ENCODE measurements at regions not wholly inside any gene's neighbourhood (a gene's known extent, or its start where the extent isn't known, plus 50 kb on each side); places are given as distances from the start of the nearest gene placed in this dataset.

DNA sequence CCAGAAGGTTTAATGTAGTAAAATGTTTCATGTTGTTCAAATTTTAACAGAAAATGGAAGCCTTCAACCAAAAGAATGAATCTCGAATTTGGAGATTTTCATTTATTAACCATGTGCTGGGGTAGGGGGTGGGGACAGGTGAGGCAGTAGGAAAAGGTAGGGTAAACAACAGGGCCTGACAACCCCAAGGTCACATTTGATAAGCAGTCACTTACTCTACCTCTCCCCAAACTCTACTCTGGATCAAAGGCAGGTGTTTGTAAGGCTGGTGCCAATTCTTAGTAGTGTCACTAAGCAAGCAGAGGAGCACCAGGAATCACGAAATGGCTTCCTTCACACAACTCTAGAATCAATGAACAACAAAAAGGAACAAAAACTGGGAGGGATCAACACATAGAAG, 138.0 kb downstream of the ZFAND4 start:
- H3K4me3 Mint-ChIP-seq, result no peak overlapping the region
- no peak overlapping the region for H3K27ac Mint-ChIP-seq
- no peak for DNase-seq (ENCODE audit: extremely low spot score, unreplicated experiment)
- H3K4me1 Mint-ChIP-seq (ENCODE audit: unreplicated experiment), result no peaks in the 10 kb centered on the region
- TF ChIP-seq, protein P1, sequence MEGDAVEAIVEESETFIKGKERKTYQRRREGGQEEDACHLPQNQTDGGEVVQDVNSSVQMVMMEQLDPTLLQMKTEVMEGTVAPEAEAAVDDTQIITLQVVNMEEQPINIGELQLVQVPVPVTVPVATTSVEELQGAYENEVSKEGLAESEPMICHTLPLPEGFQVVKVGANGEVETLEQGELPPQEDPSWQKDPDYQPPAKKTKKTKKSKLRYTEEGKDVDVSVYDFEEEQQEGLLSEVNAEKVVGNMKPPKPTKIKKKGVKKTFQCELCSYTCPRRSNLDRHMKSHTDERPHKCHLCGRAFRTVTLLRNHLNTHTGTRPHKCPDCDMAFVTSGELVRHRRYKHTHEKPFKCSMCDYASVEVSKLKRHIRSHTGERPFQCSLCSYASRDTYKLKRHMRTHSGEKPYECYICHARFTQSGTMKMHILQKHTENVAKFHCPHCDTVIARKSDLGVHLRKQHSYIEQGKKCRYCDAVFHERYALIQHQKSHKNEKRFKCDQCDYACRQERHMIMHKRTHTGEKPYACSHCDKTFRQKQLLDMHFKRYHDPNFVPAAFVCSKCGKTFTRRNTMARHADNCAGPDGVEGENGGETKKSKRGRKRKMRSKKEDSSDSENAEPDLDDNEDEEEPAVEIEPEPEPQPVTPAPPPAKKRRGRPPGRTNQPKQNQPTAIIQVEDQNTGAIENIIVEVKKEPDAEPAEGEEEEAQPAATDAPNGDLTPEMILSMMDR (conservative IDR thresholded peaks at IDR 0.05), result no peak
- H3K9me3 Mint-ChIP-seq, result no peaks in the 10 kb centered on the region
- peaks cover 7% of the 10 kb centered on the region for H3K36me3 Mint-ChIP-seq
- no peaks in the 10 kb centered on the region for H3K27me3 Mint-ChIP-seq

- Mint-ChIP-seq H3K27me3 (no peaks in the 10 kb centered on the region), H3K4me3 (no peak overlapping the region), H3K27ac (no peak overlapping the region), H3K4me1 (ENCODE audit: unreplicated experiment) (no peaks in the 10 kb centered on the region), H3K9me3 (no peaks in the 10 kb centered on the region), H3K36me3 (peaks cover 7% of the 10 kb centered on the region)
- TF ChIP-seq, protein P1 (conservative IDR thresholded peaks at IDR 0.05), result no peak
- no peak for DNase-seq (ENCODE audit: extremely low spot score, unreplicated experiment)
Measured at GRCh38 chr10:45532480-45532879, 140.1 kb downstream of the ZFAND4 start.

DNA sequence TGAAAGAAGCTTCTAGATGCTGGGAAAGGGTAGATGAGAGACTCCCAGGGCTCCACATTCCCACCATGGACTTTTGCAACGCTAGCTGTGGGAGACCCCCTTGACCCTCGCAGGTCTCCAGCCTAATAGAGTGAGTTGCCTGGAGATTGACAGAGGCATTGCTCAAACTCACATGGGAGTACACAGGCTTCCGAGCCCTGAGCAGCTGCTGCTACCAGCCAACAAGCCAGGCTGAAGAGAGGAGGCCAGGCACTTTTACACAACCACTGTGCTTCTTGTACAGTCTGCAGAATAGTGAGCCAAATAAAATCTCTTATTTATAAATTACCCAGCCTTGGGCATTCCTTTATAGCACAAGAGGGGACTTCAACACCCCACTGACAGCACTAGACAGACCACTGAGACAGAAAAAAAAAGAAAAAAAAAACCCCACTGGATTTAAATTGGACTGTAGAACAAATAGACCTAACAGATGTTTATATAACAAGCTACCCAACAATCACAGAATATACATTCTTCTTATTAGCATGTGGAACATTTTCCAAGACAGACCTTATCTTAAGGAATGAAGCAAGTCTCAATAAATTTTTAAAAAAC, 146.2 kb downstream of the ZFAND4 start:
- Mint-ChIP-seq H3K4me3 (no peak overlapping the region), H3K27ac (no peak overlapping the region), H3K9me3 (no peaks in the 10 kb centered on the region), H3K27me3 (no peaks in the 10 kb centered on the region), H3K36me3 (peaks cover 4% of the 10 kb centered on the region), H3K4me1 (ENCODE audit: unreplicated experiment) (peaks cover 4% of the 10 kb centered on the region)
- TF ChIP-seq, protein P1 (conservative IDR thresholded peaks at IDR 0.05), result no peak
- no peak for DNase-seq (ENCODE audit: extremely low spot score, unreplicated experiment)

DNA sequence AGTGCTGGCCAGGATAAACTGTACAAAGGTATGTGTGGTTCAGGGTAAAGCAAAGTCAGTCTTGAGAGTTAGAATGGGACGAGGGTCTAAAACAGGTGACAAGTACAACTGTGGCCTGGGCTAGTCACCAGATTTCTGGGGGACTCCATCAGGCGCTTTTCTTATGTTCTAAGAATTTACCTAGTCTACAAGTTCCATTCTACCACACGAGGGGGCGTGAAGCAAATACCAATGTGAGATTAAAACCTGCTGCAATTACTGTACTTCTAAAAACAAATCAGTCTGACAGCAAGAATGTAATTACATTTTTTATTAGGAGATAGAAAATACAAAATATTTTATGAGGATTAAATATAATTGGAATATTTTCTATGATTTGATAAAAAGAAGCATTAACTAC, 146.5 kb downstream of the ALOX5 start:
- no peaks in the 10 kb centered on the region for H3K27me3 Mint-ChIP-seq
- no peak overlapping the region for H3K4me3 Mint-ChIP-seq
- H3K27ac Mint-ChIP-seq, result no peak overlapping the region
- no peaks in the 10 kb centered on the region for H3K9me3 Mint-ChIP-seq
- no peak for DNase-seq (ENCODE audit: extremely low spot score, unreplicated experiment)
- H3K36me3 Mint-ChIP-seq, result no peaks in the 10 kb centered on the region
- TF ChIP-seq, protein P1 (conservative IDR thresholded peaks at IDR 0.05), result no peak
- peaks cover 5% of the 10 kb centered on the region for H3K4me1 Mint-ChIP-seq (ENCODE audit: unreplicated experiment)

DNA sequence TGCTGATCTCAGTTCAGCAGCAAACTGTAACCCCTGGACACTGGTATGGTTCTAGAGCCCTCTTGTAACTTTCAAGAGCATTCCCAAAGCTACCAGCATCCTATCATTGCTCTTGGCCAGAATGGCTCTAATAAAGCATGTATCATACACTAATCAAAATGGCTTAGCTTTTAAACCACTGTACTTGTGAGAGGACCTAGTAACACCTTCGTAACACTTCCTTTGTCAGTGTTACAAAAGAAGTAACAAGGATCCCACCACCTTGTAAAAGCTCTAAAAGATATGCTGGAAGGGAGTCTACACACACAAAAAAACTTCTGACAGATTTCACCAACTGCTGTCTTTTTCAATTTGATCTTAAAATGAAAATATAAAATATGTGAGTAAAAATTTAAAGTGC, 144.7 kb downstream of the ALOX5 start:
- no peaks in the 10 kb centered on the region for H3K36me3 Mint-ChIP-seq
- no peak overlapping the region for H3K4me3 Mint-ChIP-seq
- DNase-seq (ENCODE audit: extremely low spot score, unreplicated experiment), result no peak
- no peaks in the 10 kb centered on the region for H3K9me3 Mint-ChIP-seq
- TF ChIP-seq, protein P1 (conservative IDR thresholded peaks at IDR 0.05), result no peak
- H3K27me3 Mint-ChIP-seq, result no peaks in the 10 kb centered on the region
- H3K27ac Mint-ChIP-seq, result no peak overlapping the region
- peaks cover 18% of the 10 kb centered on the region for H3K4me1 Mint-ChIP-seq (ENCODE audit: unreplicated experiment)

- no peaks in the 10 kb centered on the region for H3K9me3 Mint-ChIP-seq
- peak overlapping the region; percentile 37 for H3K27ac Mint-ChIP-seq
- TF ChIP-seq, protein P1 (conservative IDR thresholded peaks at IDR 0.05), result no peak
Measured at GRCh38 chr10:45515630-45516029, 141.6 kb downstream of the ALOX5 start.

More at GRCh38 chr10:45515630-45516029, 141.6 kb downstream of the ALOX5 start:
- Mint-ChIP-seq H3K4me3 (no peak overlapping the region), H3K27me3 (no peaks in the 10 kb centered on the region), H3K4me1 (ENCODE audit: unreplicated experiment) (peaks cover 18% of the 10 kb centered on the region), H3K36me3 (no peaks in the 10 kb centered on the region)
- DNase-seq (ENCODE audit: extremely low spot score, unreplicated experiment), result no peak
